GM18870 (cell line): ENCODE measurements at regions not wholly inside any gene's neighbourhood (a gene's known extent, or its start where the extent isn't known, plus 50 kb on each side); places are given as distances from the start of the nearest gene placed in this dataset.
A peak's percentile ranks its signal among the peaks of the same experiment; 100 is the strongest.
"Not testable (repeated sequence)": the region's sequence is repeated elsewhere in the genome, so short reads cannot be mapped to it uniquely, and the experiment has no call there.

ENCODE experiments used
- ATAC-seq: cut with Tn5 transposase; IDR thresholded peaks from one replicate; pipeline ENCODE4 v1.9.1; 2021; ENCODE audit warnings: moderate library complexity; ENCODE audit not compliant: unreplicated experiment

- no peak for ATAC-seq
Measured at GRCh38 chr6:179340-179950, 112.8 kb upstream of the DUSP22 start.

- not testable (repeated sequence) for ATAC-seq
Measured at GRCh38 chr6:180091-180694, 112.1 kb upstream of the DUSP22 start.

- ATAC-seq = peak; percentile 70
Measured at GRCh38 chr6:181049-181654, 111.1 kb upstream of the DUSP22 start.

DNA sequence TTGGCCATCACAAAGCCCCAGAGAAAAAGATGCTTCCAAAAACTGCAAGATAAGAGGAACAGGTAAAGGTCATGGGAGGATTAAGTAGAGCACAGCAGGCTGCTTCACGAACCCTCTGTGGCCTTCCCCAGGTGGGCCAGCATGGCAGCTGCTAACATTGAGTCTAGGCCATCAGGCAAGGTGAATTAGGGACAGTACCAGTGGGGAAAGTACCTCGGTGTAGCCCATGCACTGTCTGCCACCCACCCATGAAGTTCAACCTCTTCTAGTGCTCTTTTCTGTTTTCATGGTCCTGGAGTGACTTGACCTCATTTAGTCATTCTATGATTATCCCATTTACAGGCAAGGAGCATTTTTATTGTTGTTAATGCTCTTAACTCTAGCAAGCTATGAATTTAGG is 108.6 kb upstream of the DUSP22 start:
- no peak for ATAC-seq

DNA sequence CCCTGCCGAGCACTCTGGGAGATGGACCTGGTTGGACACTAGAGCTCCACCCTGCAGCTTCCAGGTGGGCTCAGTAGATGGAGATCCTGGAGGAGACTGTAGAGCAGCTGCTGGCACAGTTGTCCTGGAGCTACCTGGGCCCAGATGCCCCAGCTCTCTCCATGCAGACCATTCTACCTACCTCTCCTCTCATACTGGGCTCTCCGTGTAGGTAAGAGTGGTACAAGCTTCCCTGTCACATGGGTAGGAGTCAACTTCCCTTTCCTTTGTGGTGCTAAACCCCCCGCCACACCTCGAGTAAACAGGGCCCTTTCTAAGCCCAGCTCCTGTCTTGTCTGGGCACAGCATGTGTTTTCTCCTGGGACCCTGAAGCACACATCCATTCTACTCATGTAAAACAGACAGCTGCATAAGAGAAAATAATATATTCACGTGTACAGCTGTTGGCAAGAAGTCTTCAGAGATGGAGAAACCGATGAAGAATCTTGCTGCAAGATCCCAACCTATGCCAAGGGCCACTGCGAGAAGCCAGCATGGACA is 108.1 kb upstream of the DUSP22 start:
- ATAC-seq = no peak

DNA sequence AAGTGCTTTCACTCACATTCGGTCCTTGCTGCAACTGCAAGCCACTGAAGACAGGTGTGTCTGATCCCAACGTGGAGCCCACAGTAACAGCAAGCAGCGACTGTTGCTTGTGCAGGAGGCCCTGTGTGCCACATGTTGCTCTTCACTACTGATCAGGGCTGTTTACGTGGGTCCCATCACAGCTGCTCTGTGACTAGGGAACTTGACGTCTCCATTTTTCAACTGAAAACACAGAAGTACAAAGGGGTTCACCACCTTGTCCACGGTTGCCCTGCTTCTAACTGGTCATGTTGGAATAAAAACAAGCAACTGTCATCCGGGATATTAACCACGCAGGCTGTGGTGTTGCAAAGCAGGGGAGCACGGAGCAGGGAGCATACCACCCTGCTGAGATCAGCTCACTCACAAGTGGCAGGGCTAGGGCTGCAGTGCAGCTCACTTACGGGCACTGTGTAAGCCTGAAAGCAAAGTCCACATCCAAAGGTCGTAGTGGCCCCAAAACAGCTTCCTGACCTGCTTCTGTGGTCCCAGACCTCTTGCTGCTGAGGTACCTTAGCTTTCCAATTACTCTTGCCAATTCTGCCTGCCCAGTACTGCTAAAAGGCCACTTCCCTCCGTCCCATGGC is 105.8 kb upstream of the DUSP22 start:
- ATAC-seq = no peak

GRCh38 chr6:187210-187861 is 105.0 kb upstream of the DUSP22 start:
- ATAC-seq = no peak

GRCh38 chr6:188821-189655 is 103.2 kb upstream of the DUSP22 start:
- peak; percentile 57 for ATAC-seq

GRCh38 chr6:189676-190075 is 102.6 kb upstream of the DUSP22 start:
- ATAC-seq = no peak

DNA sequence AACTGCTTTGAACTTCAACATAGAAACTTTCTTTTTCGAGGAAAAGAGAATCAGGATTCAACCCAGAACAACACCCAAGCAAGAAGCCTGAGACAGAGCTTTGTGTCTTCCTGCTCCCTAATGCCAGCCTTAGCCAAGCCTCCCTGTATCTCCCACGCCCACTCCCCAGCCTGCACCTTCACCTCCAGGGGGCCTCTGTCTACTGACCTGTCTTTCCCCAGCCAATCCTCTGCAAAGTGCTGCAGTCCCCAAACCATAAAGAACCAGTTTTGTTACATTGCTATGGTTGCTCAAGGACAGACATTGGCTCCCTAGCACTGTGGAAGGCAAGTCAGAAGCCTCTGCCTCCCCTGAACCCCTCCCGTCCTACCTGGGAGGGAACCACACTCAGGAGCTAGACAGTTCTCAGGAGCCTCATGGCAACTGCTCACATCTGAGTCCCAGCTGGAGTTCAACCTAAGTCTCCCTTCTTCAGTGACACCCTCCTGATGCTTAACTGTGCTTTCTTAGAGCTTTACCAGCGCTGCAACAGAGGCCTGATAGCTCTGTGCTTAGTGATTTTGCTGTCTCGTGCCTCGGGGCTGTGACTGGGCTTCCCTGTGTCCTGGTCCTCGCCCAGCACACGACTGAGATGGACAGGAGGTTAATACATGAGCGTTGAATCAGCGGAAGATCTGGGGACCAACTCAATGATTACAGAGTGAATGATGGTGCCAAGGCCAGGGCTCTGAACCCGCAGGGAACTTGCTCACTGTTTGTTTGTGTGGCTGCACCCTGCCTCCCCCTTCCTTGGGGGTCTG is 101.5 kb upstream of the DUSP22 start:
- no peak for ATAC-seq

GRCh38 chr6:191487-192312 is 100.6 kb upstream of the DUSP22 start:
- ATAC-seq = no peak

GRCh38 chr6:192313-192664 is 100.0 kb upstream of the DUSP22 start:
- ATAC-seq = no peak

GRCh38 chr6:193180-193579 is 99.1 kb upstream of the DUSP22 start:
- no peak for ATAC-seq

DNA sequence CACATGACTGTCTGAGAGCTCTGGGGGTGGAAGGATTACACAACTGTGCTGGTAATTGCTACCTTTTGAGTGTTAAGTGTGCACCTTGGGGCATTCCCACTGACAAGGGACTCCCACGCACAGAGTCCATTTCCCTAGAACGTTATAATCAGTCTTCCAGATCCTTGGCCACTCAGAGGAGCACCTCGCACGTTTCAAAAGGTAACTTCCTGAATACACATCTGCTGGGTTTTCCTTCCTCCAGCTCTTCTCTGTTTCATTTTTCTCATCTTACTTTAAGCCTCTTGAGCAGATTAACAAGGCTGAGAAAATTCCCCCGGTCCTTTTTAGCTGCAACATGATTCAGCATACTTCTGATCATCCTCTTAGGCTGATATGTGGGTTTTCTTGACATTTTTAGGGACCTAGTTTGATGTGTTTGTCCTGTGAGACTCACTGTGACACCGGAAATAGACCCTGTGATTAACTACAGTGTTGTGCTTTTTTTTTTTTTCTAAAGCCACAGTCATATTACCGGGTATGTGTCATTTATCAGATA is 98.4 kb upstream of the DUSP22 start:
- peak; percentile 37 for ATAC-seq

GRCh38 chr6:195861-196360 is 96.4 kb upstream of the DUSP22 start:
- no peak for ATAC-seq

DNA sequence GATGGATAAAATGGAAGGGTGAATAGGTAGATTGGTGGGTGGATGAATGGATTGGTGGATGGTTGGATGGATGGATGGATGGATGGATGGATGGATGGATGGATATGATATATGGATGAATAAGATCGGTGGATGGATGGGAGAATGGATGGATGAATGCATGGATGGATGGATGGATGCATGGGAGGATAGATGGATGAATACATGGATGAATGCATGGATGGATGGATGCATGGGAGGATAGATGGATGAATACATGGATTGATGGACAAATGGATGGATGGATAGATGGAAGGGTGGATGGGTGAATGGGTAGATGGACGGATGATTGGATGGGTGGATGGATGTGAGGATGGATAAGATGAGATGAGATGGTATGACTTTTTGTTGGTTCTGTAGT is 95.7 kb upstream of the DUSP22 start:
- ATAC-seq = no peak

GRCh38 chr6:203661-204060 is 88.6 kb upstream of the DUSP22 start:
- ATAC-seq = no peak

DNA sequence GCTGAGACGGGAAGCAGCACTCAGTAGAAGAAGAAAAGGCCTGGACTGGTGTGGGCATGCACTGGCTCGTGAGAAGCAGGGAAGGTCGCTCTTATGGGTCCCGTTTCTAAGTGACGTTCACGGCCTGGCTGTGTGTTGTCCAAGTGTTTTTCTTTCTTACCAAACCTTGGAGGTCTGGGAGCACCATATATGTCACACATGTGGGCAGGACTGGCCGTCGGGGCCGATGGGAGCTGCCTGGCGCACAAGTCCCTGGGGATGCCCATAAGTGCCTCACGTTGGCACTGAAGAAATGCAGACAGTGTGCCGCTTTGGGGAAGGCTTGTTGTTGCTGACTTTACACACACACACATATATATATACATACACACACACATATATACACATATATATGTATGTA is 86.0 kb upstream of the DUSP22 start:
- no peak for ATAC-seq
